NCI-H187 (cell line): ENCODE measurements at regions not wholly inside any gene's neighbourhood (a gene's known extent, or its start where the extent isn't known, plus 50 kb on each side); places are given as distances from the start of the nearest gene placed in this dataset.

Experiments used
- DNase-seq, 2 experiments: peaks; one replicate each; lab custom pipeline; 2025; lab: John Stamatoyannopoulos, UW

- DNase-seq, result no peak
These were observed 574.7 kb upstream of the MEF2C start for GRCh38 chr5:89457411-89458331.

DNA sequence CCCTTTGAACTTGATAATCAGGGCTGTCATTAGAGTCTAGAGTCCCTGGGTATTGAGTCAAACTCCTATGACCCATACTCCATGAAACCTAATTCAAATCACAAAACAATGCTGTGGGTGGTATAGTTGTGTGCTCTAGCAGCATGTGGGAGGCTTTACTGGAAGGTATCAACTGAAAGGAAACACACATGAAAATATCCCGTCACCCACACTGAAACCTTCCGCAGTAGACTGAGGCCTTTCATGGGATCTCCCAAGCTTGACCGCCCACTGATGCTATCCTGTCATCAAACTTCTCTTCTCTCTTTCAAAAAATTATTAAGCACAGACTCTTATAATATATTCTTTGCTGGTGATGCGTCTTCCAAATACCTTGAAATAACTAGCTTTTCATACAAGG is 569.1 kb upstream of the MEF2C start:
- no peak for DNase-seq

DNA sequence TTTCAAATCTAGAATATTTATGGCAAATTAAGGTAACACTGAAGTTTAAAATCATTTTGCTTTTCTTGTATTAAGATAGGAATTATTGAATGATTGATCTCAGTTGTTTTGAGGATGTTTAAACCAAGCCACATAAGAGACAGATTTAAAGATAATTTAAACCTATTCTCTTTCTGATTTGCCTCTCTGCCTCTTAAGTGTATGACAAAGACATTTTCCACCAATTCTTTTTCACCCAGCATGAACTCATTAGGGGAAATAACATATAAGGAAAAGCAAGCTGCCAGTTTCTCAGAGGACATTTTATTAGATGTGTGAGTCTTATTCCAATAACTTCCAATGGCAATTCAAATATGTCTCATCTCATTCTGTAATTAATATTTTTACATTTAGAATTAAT is 568.3 kb upstream of the MEF2C start:
- DNase-seq, result no peak

GRCh38 chr5:89450149-89450538 is 567.2 kb upstream of the MEF2C start:
- no peak for DNase-seq

DNA sequence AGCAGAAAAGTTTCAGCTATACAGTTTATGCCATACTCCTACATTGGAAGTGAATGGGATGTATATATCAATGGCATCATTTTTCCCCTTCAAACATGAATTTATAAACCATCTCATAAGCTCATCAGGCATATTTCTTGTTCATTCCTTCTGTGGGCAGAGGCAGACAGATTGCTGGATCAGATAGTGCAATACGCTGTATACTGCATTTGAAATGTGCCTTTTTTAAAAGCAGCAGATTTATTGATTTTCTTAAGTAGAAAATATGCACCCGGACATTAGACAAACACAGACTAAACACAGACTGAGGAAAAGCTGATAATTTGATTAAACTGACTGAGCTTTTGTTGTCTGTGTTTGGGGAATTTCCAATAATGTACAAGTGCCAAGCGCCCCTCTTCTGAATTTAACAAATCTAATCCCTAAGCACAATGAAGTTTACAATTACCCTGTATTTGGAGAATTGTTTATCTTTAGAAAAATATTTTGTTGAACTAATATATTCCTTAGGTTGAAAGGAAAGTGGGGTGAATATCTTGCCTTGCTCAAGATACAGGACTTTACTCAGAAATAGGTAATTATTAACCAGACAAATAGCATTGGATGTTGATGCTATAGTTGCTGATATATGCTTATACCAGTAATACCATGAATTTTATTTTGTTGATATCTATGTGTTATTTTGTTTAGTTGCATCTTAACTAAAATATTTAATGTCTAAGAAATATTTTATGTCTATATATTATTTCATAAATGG is 566.6 kb upstream of the MEF2C start:
- DNase-seq, result no peak

- no peak for DNase-seq
These were observed 564.0 kb upstream of the MEF2C start for GRCh38 chr5:89447027-89447426.

DNA sequence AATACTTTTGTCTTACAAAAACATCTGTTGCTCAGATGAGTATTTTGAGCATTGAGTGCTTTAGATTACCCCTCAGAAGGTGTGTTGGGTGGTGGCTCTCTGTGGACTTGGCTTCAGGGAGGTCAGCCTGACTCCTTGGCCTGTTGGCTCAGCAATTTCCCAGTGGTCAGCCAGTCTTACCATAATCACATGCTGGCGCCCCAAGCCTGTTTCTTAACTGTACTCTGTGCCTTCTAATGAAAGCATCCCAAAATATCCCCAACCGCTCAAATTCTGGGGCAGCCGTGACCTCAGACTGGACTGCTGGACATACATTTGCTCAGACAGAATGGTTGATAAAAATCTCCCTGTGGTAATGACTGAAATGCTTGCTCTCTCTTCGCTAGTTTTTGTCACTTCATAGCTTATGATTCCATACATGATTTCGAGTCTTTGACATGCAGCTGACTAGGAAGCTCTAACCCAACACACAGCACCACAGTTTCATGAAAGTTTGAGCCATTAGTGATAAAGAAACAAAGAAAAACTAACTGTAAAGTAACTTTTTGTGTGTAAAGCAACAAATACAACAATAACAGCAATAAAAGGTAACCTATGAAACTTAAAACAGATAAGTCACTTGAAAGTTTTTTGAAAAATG is 562.2 kb upstream of the MEF2C start:
- DNase-seq, result no peak

DNA sequence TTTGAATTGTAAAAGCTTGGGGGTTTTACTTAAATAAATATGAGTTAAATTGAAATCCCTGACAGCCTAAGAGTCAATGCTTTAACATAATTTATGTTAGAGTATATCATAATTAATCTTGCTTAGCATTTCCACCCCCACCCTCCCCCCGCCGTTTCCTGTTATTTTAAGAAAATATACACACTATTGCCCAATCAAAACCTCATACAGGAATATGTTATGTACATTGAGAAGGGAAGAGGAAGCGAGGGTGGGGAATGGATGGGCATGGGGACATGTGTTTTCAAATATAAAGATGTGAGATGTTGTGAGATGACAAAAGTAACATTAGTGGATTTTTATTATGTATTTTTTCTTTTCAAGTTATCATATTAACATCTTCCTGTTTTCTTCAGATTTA is 561.1 kb upstream of the MEF2C start:
- no peak for DNase-seq

GRCh38 chr5:89443508-89443907 is 560.5 kb upstream of the MEF2C start:
- no peak for DNase-seq

- DNase-seq, result no peak
These were observed 559.0 kb upstream of the MEF2C start for GRCh38 chr5:89441965-89442364.

- no peak for DNase-seq
These were observed 557.7 kb upstream of the MEF2C start for GRCh38 chr5:89440670-89441069.

DNA sequence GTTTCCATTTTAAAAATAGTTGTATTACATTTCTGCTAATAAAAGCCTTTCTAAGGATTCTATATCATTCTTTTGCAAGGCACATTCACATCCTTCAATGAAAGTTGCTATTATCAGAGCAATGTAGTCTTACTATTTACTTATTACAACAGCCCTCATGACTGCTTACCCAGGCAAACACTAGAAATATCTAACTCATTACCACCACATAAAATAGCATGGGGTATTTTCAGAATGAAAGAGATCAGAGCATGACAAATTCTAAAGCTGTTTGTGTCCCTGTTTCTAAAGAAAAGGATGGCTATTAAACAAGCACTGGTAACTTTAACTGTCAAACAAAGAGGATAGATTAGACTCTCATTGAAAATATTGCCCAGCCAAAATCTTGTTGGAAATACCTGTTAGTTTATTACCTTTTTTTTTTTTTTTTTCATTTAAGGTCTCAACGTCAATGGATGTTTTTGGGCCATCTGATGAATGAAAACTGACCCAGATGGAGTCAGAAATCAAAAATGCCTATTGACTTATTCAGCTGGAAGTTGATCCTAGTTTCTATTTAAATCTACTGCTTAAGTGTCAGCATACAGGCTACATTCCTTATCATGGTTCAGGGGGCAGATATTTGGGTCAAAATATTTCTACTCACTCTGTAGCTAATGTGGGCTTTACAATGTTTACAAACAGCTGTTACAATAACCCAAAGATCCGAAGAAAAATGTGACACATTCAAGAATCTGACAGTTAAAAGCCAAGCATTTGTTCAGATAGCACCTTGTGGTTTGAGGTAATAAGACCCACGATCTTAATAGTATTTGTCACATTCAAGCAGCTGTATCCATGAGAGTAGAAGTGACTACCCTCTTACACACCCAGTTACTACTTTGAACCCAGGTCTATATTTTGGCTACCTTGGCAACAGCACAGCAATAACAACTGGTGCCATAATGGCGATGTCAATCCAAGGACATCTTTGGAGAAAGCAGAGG is 554.8 kb upstream of the MEF2C start:
- no peak for DNase-seq

DNA sequence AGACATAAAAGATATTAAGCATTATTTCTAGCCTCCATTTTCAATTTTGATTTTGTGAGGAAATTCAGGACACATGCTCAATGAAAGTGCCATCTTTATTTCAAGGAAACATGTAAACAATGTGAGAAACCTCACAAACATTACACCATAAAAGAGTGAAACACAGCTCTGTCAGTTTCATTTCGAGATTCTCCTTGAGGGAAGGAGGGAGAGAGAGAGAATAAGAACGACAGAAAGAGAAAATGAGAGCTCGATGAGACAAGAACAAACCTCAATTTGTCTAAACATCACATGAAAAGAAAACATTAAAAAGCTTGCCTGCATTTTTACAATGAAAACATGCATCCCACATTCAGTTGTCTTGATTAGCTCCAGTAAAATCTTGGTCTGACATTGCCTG is 553.5 kb upstream of the MEF2C start:
- DNase-seq, result no peak

DNA sequence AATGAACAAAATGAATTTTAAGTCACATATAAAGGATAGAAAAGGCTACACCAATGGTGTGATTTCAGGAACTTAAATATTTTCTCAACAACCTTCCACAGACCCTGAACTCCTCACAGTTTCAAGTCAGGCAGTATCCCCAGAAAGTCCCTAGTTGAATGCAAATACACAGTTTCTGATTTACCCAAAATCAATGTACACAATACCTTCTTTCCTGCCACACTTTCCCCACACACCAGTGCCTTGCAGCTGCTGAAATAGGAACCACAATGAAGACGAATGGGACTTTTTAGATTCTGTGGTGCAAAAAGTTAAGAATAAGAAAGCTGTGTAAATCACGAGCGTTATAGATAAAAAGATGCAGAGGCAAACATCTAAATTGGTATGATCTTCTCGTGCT is 552.4 kb upstream of the MEF2C start:
- DNase-seq, result no peak

GRCh38 chr5:89428624-89429023 is 545.6 kb upstream of the MEF2C start:
- no peak for DNase-seq

DNA sequence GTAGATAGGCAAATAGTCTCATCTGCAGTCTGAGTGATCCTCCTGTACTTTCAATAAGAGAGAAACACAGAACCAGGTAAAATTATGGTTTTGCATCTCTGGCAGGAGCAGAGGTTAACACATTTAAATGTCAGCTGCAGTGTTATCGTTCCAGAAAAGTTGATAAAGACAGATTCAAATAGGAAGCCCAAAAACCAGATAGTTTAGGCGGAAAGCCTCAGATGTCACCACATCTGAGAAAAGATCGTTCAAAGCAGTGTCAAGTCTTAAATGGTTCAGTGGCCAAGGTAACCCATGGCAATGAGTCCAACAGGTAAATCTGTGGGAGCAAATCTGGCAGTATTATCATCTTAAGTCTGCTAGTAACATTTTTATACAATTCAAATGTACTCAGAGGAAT is 542.1 kb upstream of the MEF2C start:
- no peak for DNase-seq

DNA sequence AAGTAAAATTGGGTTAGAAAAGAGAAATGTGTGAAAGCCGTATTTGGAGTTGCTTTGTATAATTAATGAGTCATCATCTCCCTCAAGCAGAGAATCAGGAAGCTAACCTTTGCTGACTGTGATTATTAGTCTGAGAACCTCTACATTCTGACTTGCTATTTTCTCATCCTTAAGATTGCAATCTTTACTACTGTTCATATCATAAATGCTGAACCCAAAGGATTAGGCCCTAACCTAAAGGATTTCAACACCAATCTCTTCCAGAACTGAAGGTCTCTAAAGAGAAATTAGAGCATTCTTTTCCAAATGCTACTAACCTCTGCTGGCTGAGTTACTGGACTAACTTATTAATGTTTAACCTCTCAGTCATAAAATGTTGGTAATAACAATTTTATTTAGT is 538.1 kb upstream of the MEF2C start:
- DNase-seq, result no peak

DNA sequence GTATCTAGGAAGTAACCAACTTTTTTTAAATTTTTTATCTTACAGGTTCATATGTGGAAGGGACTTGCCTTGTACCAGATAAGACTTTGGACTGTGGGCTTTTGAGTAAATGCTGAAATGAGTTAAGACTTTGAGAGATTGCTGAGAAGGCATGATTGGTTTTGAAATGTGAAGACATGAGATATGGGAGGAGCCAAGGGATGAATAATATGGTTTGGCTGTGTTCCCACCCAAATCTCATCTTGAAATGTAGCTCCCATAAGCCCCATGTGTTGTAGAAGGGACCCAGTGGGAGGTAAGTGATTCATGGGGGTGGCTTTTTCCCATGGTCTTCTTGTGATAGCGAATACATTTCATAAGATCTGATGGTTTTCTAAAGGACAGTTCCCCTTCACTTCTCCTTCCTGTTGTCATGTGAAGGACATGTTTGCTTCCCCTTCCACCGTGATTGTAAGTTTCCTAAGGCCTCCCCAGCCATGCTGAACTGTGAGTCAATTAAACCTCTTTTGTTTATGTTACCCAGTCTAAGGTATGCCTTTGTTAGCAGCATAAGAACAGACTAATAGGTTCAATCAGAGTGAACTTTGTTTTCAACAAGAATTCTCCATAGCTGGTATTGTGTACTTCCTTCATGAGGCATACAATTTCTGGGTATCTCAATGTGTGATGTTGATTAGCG is 535.6 kb upstream of the MEF2C start:
- DNase-seq, result no peak

DNA sequence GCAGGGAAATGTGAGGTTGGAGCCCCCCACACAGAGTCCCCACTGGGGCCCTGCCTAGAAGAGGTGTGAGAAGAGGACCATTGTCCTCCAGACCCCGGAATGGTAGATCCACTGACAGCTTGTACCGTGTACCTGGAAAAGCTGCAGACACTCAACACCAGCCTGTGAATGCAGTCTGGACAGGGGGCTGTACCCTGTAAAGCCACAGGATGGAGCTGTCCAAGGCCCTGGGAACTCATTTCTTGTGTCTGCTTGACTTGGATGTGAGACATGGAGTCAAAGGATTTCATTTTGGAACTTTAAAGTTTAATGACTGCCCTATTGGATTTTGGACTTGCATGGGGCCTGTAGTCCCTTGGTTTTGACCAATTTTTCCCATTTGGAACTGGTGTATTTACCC is 535.0 kb upstream of the MEF2C start:
- DNase-seq, result no peak

- DNase-seq, result no peak
These were observed 534.5 kb upstream of the MEF2C start for GRCh38 chr5:89417515-89417914.

GRCh38 chr5:89411891-89412290 is 528.9 kb upstream of the MEF2C start:
- DNase-seq, result no peak
